GM21526 (cell line): ENCODE measurements at regions not wholly inside any gene's neighbourhood (a gene's known extent, or its start where the extent isn't known, plus 50 kb on each side); places are given as distances from the start of the nearest gene placed in this dataset.

ENCODE experiments used
- ATAC-seq: cut with Tn5 transposase; IDR thresholded peaks from one replicate; pipeline ENCODE4 v1.9.1; 2021; ENCODE audit warnings: moderate library complexity; ENCODE audit not compliant: unreplicated experiment, low FRiP score

DNA sequence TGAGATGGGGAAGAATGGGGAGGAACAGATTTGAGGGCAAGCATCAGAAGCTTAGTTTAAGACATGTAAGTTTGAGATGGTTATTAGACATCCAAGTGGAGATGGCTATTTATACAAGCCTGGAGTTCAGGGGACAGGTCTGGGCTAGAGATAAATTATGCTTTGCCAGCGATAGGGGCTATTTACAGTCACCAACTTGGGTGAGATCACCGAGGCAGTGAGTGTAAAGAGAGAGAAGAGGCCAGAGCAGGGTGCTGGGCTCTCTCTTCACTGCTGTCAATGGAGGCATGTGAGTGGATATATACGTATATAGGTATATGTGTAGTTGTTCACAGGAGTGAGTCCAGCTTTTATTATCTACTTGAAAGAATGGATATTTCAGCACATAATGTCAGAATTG is 81.0 kb downstream of the QPCT start:
- no peak for ATAC-seq

DNA sequence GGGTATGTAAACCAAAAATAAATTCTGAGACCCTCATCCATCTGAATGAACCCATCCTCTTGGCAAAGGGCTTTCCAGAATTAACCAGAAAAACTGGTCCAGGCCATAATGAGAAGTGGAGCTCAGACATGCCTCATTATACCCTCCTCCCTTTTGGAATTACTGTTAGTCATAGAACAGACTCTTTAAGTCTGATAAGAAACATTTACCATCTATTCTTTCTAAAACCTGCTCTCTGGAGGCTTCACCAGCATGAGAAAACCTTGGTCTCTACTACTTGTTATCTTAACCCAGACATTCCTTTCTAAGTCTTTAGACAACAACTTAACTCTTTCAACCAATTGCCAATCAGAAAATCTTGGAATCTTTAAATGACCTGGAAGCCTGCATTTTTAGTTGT is 82.8 kb downstream of the QPCT start:
- ATAC-seq, result no peak

DNA sequence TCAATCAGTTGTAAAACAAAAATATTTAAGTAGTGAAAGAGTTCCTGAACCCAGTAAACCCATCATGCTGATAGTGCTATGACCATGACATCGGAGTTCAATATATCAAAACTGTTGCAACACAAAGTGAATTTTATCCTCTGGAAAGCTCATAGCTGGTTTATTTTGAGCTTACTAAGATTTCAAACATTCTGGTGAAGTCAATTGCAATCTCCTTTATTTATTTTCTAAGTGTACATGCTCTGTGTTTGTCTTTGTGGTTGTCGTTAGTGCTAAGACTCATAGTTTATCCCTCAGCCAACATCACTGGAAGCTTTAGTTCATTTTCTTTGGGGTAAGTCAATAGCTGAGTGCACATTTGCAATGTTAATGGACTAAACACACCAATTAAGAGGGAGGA is 91.9 kb downstream of the QPCT start:
- ATAC-seq, result no peak

DNA sequence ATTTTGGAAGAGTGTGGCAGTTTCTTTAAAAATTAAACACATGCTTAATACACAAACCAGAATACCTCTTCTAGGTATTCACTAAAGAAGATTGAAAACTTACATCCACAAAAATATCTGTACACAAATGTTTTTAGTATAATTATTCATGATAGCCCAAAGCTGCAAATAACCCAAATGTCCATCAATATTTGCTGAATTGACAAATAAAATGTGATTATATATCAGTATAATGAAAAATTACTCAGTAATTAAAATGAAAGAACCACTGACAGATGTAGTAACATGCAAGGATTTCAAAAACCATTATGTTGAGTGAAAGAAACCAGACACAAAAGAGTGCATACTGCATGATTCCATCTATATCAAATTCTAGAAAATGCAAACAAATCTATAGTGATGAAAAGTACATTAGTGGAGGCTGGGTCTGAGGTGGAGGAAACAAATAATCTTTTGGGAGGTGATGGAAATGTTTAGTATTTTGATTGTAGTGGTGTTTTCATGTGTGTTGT is 94.8 kb downstream of the QPCT start:
- no peak for ATAC-seq

DNA sequence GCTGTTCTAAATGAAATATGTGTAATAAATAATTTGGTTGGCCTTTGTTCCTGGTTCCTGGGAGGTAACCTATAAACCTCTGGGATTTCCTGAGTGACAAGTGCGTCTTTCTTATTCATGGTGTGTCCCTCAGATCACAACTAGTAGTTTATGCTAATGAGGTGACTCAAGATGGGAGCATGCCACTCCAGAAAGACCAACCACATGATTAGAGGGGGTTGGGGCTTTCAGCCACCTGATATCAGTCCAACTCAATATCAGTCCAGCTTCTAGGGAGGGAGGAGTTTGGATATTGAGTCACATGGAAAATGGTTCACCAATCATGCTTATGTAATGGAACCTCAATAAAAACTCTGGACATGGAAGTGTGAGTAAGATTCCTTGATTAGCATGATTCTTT is 96.6 kb downstream of the QPCT start:
- no peak for ATAC-seq

DNA sequence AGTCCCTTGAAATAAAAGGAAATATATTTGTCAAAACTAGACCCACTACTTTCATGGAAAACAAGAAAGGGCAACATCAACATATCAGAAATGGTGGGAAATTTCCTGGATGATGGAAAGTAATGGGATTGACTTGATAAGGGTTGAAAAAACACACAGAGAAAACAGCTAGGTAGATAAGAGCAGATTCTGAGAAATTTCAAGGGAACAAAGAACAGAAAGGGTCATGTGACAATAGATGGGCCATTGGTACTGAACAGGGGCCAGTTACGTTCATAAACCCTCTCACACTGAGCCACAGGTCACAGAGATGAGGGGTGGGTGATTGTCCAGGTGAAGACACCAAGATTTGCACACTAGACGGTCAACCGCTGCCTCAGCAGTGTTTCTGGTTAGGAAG is 98.7 kb downstream of the QPCT start:
- no peak for ATAC-seq

DNA sequence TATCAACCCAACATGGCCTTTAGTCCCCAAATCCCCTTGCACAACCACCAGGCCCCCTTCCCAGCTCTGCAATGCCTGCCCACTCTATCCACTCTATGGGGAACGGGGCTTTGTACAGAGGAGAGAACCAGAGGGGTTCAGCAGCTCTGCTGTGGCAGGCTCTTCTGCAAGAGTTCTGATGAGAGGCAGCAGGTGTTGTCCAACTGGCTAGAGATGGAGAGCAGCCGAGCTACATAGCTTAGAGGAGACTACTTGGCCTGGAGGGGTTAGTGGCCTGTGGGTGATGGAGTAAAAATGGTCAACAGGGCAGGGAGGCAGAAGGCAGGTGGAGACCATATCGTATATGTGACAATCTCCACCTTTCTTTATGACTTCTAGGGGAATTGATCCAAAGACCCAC is 103.0 kb downstream of the QPCT start:
- ATAC-seq, result no peak

DNA sequence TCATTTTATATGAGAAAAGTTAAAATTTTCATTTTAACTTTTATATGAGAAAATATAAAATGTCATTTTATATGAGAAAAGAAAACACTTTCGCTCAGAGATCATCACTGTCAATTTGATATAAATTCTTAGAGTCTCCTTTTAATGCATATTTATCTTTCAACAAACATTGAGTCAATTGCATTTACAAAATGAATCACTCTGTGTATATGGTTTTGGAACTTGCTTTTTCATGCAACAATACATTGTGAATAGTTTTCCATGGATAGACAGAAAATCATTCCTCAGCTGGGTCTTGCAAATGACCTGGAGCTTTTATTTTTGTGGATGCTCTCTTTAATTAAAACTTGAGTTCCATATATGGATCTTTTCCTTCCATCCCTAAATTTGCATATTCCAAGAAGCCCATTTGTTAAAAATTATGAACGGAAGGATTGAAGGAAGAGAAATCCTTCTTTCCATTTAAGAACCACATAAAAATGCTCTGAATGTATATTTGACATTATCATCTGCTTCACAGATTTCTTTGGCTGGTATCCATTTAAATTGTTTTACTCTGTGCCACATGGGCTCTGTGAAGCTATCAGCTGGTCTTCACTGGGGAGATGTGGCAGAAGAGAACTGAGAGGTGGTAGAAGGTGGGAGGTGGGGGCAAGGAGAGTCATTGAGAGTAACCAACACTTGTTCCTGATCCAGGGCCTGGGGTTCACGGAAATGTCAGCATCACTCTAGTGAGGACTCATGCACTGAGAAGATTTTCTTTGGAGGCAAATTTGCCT is 104.1 kb downstream of the QPCT start:
- no peak for ATAC-seq

DNA sequence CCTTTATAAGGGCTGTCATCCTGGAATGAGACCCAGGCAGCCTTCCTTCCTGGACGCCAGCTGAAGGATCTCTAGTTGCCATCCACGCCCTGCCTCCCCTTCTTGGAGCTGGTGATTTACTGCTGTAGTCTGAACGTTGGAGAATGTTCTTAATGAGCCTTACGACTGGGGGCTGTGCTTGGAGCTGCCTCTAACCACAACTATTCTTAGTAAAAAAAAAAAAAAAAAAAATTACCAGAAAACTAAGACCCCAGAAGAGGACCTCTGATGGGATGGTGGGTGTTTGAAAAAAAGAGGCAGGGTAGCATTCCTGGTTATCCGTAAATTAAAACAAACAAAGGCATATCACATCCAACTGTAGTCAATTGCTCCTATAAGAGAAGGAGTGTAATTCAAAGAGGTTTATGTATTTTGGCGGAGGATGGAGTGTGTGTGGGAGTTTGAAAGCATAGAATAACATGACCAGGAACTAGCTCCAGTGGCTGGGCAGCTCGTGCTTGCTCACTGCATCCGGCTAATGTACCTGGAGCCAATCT is 105.4 kb downstream of the QPCT start:
- no peak for ATAC-seq

DNA sequence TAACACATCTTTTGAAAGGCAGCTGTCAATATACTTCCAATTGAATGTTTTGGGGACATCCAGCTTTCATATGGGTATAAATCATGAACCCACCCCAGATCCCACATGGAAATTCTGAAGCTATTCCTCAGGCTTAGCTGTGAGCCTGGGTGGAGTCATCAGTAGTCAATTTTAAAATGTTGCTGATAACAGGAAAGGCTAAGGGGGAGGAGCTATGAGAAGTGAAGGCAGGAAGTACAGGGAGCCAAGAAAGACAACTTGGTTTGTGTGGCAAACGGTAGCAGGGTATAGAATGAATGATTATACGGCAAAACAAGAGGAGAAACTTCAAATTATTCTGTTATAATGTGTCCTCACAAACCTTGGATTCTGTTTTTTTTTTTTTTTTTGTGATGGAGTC is 108.6 kb downstream of the QPCT start:
- ATAC-seq, result no peak

DNA sequence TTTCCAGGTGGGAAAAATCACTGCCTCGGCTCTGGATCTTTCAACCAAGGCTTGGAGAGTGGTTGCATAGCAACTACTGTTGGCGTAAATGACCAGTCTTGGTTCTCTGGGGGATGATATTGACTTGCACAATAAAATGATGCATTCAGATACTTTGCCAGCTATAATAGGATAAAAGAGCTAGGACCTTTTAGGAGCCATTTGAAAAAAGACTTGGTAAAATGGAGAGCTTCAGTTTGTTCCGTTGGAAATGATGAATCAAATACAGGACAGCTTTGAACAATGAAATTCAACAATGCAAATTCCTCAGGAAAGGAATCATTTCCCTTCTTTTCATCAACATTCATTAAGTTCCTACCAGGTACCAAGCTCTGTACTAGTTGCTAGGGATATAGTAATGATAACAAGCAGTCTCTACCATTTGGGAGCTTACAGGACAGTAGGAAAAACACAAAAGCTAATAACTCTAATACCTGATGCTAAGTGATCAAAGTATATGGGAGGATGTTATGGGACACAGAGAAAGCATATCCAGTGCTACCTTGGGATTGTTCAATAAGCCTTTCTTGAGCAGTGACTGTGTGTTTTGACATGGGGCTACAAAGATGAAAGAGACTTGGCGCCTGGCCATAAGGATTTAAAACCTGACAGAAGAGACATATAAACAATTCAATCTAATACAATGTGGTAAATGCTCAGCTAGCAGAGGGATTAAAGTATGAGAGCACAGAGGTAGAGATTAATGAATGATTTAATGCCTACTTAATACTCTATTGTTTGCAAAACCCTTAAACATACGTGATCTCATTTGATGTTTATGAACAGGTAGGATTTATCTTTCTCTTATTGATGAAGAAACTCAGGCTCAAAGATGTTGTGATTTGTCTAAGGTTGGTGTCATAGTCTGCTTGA is 110.7 kb downstream of the QPCT start:
- ATAC-seq, result no peak

DNA sequence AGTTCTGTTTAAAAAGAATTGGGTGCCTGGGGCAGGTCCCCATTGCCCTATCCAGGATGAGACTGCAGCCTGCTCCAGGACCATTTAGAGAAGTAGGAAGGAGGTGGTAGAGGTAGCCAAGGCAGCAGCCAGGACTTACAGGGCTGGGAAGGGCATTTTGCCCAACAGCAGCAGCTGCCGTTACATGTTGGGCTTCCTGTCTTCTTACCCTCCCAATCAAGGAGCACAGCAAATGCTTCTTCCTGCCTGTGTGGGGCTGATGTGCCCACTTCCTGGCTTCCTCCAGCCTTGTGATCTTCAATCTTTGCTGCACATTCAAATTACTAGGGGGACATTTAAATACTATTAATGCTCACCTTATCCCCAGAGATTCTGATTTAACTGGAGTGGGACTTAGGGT is 112.0 kb downstream of the QPCT start:
- ATAC-seq, result no peak

DNA sequence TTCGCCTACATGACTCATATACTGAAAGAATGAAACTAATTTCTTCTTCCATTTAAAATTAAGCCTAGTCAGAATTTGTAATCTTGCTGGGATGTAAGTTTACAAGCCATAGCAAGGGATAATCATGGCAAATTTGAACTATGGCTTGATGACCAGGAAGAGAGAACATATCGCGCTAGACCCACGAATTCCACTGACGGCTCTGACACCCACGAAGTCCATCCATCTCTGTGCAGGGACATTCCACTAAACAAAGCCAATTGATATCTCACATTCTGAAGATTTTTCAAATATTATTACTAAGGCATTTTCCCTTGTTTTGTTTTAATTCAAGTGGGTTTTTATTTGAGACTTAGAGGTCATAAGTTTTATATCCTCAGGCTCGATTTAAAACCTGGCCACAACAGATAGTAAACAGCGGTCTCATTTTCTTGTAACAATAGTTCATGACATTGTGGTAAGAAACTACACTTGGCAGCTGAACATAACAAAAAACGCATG is 113.0 kb downstream of the QPCT start:
- ATAC-seq, result no peak

DNA sequence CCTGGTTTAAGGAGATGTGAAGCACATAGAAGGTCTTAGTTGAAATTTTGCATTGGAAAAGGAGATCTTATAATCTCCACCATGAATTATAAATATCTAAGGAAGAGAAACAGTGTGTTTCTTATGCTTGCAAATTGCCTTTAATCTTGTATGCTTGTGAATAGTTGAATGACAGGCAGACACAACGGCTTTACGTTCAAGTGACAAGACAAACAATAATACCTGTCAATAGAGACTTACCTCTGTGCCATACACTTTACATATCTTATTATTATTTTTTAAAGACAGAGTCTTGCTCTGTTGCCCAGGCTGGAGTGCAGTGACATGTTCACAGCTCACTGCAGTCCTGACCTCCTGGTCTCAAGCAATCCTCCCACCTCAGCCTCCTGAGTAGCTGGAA is 113.7 kb downstream of the QPCT start:
- no peak for ATAC-seq

DNA sequence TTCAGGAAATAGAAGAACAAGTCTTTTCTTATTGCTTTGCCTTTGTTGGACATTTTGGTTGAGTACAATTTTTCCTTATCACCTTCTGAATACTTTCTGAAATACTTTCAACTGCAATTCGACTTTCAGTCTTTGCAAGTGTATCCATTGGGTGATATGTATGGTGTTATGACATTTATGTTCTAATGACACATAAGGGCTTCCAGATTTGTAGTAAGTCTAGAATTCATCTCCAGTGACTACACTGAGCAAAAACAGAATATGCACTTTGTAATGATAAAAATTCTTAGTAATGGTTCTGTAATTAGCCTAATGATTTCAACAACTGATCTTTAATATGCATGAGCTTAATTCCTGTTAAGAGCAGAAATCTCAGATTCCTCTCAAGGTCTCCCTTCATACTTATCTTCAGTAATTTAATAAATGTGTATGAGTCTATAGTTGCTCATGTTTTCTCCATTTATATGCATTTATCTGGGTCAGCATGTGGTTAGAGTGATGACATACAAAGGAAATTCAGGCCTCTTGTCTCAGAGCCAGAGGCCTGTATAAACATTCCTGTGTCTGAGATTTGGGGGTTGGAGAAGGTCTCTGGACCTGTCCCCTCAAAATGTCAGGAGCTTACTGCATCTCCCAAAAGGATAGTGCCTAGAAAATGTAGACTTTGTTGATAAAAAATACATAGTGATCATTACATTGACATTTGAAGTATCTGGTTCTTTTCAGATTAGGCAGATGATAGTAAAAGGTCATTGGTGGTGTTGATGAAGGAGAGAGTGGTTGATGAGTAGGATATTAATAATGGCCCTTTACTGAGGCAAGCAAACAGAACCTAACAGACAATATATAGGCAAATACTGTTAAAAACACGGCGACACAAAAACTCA is 114.9 kb downstream of the QPCT start:
- no peak for ATAC-seq

DNA sequence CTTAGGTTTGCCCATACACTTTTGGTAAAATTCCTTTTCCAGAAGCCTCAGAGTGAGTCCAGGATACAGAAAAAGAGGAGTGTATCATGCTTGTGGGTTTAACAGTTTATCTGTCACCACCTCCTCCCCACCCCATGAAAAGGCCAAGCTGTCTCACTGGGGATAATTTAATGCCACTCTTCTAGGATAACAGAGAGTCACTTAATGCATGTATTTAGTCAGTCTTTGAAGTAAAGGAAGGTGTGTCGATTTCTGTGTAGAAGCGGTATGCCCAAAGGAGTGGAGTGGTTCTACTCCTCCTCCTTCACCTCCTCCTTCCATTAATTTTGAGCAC is 116.4 kb downstream of the QPCT start:
- no peak for ATAC-seq

DNA sequence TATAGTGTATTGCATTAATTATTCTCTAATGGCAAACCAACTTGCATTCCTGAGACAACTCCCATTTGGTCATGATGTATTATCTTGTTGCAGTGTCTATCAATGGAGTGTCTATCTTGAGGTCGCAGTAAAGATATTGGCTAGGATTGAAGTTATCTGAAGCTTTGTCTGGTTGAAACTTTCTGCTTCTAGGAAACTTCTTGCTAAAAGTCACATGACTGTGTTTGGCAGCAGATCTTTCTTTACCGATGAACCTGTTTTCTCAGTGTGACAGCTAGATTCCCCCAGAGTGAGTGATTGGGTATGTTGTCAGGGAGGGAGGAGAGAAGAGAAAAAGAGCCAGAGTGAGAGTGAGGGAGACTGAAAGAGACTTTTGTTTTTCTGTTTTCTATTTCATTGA is 119.6 kb downstream of the QPCT start:
- no peak for ATAC-seq

DNA sequence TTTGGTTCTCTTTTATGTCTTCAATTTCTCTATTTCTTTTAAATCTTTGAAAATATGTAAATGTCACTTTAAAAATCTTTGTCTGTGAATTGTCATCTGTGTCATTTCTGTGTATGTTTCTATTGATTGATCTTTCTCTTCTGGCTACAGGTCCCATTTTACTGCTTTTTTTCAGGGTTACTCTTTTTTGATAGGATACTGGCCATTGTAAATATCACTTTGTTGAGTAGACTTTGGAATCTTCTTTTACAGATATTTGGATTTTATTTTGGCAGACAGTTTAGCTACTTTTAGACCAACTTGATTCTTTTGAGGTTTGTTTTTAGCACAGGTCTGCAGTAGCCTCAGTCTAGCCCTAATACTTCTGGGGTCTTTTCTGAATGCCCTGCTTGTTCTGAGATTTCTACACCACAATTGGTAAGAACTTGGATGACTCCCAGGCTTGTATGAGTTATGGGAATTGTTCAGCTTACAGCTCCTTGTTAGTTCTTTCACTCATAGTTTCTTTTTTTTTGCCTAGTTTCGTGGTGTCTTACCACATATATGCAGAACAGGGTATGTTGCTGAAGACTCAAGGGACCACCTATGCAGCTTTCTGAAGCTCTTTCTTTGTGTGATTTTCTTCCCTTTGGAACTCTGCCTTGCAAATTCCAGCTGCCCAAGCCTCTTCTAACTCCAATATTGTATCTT is 122.2 kb downstream of the QPCT start:
- ATAC-seq, result no peak

DNA sequence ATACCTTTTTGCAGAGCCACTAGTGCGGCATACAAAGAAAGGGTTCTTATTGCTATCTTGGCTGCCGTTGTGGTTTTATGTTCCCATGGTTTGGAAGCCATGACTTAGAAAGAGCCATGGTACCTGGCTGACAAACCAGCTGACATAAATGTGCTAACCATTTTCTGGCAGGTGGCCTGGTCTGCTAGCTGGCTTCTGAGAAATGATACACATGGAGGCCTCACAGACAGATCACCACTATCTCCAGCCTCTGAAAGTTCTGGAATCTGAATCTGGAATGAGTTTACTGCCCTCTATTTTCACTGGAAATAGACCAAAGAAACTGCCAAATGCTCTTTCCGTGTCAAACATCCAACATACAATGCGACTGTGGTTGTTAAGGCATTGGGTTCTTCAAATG is 123.7 kb downstream of the QPCT start:
- no peak for ATAC-seq

DNA sequence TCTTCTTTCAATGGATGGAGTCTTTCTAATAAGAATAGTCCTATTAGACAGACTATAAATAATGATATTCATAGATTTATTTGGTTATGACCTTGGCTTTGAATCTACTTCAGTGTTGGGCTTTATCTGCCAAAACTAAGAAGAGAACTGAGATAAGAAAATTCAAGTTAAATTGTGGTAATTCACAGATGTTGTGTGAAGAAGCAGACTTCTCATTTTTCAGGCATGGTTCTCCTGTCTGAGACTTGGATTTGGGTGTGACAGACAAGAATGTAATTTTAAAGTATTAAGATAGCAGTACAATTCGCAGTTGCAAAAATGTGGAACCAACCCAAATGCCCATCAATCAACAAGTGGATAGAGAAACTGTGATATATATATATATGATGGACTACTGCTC is 124.7 kb downstream of the QPCT start:
- ATAC-seq, result no peak
